ENCODE measurements at regions not wholly inside any gene's neighbourhood (a gene's known extent, or its start where the extent isn't known, plus 50 kb on each side); places are given as distances from the start of the nearest gene placed in this dataset.
"Not testable (repeated sequence)": the region's sequence is repeated elsewhere in the genome, so short reads cannot be mapped to it uniquely, and the experiment has no call there.

DNA sequence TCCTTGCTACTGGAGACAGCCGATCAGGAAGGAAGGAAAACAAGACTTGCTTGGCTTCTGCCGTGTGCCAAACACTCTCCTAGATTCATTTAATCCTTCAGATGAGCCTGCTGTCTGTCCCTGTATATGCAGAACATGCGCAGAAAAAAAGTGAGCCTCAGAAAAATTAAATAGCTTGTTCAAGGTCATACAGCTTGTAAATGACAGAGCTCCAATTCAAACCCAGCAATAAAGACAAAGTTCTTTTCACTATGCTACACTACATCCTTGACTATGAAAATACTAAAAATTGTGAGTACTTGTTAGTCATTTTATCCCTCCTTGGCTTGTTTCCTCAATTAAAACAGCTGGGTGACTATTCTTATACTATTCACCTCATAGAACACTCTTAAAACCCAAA, 121.4 kb downstream of the KCNRG start:
- Histone ChIP-seq H3K27me3 (no peaks in the 10 kb centered on the region), H3K27ac (no peak overlapping the region), H3K36me3 (no peaks in the 10 kb centered on the region), H3K9me3 (no peaks in the 10 kb centered on the region), H3K4me3 (no peak overlapping the region), H3K4me1 (no peaks in the 10 kb centered on the region)
- intact Hi-C loops (cut with DNase I), result no loop called here
- TF ChIP-seq, protein P1, sequence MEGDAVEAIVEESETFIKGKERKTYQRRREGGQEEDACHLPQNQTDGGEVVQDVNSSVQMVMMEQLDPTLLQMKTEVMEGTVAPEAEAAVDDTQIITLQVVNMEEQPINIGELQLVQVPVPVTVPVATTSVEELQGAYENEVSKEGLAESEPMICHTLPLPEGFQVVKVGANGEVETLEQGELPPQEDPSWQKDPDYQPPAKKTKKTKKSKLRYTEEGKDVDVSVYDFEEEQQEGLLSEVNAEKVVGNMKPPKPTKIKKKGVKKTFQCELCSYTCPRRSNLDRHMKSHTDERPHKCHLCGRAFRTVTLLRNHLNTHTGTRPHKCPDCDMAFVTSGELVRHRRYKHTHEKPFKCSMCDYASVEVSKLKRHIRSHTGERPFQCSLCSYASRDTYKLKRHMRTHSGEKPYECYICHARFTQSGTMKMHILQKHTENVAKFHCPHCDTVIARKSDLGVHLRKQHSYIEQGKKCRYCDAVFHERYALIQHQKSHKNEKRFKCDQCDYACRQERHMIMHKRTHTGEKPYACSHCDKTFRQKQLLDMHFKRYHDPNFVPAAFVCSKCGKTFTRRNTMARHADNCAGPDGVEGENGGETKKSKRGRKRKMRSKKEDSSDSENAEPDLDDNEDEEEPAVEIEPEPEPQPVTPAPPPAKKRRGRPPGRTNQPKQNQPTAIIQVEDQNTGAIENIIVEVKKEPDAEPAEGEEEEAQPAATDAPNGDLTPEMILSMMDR (IDR thresholded peaks at IDR 0.05), result no peak
- TF ChIP-seq POLR2AphosphoS5 (IDR thresholded peaks at IDR 0.05; ENCODE audit: insufficient read depth in 1 of 2, low read depth in 1 of 2) (no peak), POLR2A (IDR thresholded peaks at IDR 0.05) (no peak)
- no peak for DNase-seq (ENCODE audit: extremely low spot score in 2 of 2)

GRCh38 chr13:50139435-50139934, 124.2 kb downstream of the KCNRG start:
- intact Hi-C loops (cut with DNase I); DNase-seq (ENCODE audit: extremely low spot score in 2 of 2); H3K4me1 ChIP-seq; H3K36me3 ChIP-seq; H3K4me3 ChIP-seq; H3K9me3 ChIP-seq; H3K27ac ChIP-seq; H3K27me3 ChIP-seq: not testable (repeated sequence)

GRCh38 chr13:50140153-50140552, 124.9 kb downstream of the KCNRG start:
- no peaks in the 10 kb centered on the region for H3K36me3 ChIP-seq
- no peak for DNase-seq (ENCODE audit: extremely low spot score in 2 of 2)
- H3K4me3 ChIP-seq, result no peak overlapping the region
- intact Hi-C loops (cut with DNase I), result no loop called here
- no peak overlapping the region for H3K27ac ChIP-seq
- H3K27me3 ChIP-seq, result no peaks in the 10 kb centered on the region
- TF ChIP-seq POLR2AphosphoS5 (IDR thresholded peaks at IDR 0.05; ENCODE audit: insufficient read depth in 1 of 2, low read depth in 1 of 2) (no peak), POLR2A (IDR thresholded peaks at IDR 0.05) (no peak)
- TF ChIP-seq, protein P1 (IDR thresholded peaks at IDR 0.05), result no peak
- H3K4me1 ChIP-seq, result no peaks in the 10 kb centered on the region
- no peaks in the 10 kb centered on the region for H3K9me3 ChIP-seq

DNA sequence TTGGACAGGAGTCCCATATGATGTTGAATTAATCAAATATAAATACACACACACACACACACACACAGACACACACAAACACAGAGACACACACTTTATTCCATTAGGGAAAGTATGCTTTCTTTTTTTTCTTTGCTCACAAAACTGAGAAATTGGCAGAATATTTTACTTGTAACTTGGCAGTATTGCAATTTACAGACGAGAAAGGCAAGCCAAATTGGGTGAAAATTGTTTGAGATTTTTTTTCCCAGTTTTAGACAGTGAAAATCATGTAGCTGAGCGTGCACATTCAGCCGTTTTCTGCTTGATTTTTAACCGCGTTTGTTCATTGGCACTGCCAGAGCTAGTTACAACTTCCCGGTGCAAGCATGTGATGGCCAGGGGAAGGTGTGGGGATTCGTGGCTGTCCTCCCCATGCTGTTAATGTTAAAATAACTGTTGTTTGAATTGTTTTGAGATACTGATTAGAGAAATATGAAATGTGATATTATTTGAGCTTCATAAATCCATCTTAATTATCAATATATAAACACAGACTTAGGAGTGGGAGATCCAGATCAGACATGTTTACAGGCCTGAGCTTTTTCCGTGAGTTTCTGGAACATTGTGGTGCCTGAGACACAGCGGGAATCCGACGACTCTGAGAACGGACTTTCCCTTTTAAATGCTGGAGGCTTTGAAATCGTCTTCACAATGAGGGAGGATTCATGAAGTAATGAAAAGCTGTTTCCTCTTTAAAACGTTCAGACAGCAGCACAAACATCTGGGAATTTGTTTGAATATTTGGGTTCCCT, 125.5 kb downstream of the KCNRG start:
- H3K27me3 ChIP-seq, result no peaks in the 10 kb centered on the region
- no peaks in the 10 kb centered on the region for H3K9me3 ChIP-seq
- H3K27ac ChIP-seq, result no peak overlapping the region
- intact Hi-C loops (cut with DNase I), result no loop called here
- no peaks in the 10 kb centered on the region for H3K36me3 ChIP-seq
- DNase-seq (ENCODE audit: extremely low spot score in 2 of 2), result no peak
- no peaks in the 10 kb centered on the region for H3K4me1 ChIP-seq
- no peak for TF ChIP-seq POLR2A (IDR thresholded peaks at IDR 0.05)
- TF ChIP-seq, protein P1 (IDR thresholded peaks at IDR 0.05), result no peak
- no peak for TF ChIP-seq POLR2AphosphoS5 (IDR thresholded peaks at IDR 0.05; ENCODE audit: insufficient read depth in 1 of 2, low read depth in 1 of 2)
- no peak overlapping the region for H3K4me3 ChIP-seq

- Histone ChIP-seq H3K36me3 (no peaks in the 10 kb centered on the region), H3K27ac (no peak overlapping the region), H3K9me3 (no peaks in the 10 kb centered on the region), H3K27me3 (no peaks in the 10 kb centered on the region), H3K4me1 (no peaks in the 10 kb centered on the region), H3K4me3 (no peak overlapping the region)
- no peak for DNase-seq (ENCODE audit: extremely low spot score in 2 of 2)
- TF ChIP-seq POLR2AphosphoS5 (IDR thresholded peaks at IDR 0.05; ENCODE audit: insufficient read depth in 1 of 2, low read depth in 1 of 2), result no peak
- TF ChIP-seq POLR2A (IDR thresholded peaks at IDR 0.05), result no peak
- TF ChIP-seq, protein P1 (IDR thresholded peaks at IDR 0.05), result no peak
- intact Hi-C loops (cut with DNase I), result no loop called here
Measured at GRCh38 chr13:50141375-50141975, 126.2 kb downstream of the KCNRG start.

Data from vagina (tissue), 2 donors.